ENCODE measurements at regions not wholly inside any gene's neighbourhood (a gene's known extent, or its start where the extent isn't known, plus 50 kb on each side); places are given as distances from the start of the nearest gene placed in this dataset.

DNA sequence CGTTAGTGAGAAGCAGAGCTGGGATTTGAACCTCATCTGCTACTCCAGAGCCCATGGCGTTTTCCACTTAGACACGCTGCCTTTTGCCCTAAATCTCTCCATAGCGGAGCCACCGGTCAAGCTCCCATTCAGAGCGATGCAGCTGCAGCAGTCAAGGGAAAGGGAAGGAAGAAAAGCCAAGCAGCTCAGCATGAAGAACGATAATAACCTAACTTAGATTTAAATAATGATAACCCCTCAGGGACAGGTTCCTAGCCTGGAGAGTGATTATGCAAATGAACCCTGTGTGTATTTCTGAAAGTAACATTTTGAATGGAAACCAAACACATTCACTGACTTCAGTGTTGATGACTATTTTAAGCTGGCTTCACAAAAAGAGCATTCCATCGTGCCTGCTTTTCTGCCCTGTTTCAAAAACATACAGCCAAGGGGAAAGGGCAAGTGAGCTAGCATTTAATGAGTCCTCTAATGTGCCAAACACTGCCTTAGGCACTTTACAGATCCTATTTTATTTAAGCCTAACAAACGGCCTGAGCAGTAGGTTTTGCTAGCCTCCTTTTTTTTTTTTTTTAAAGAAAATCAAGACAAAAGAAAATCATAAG, 798.3 kb downstream of the CDH8 start:
- TF ChIP-seq POLR2A (IDR thresholded peaks at IDR 0.05; ENCODE audit: low read length) (no peak), GATA1 (IDR thresholded peaks at IDR 0.05; ENCODE audit: low read depth, low read length) (no peak)
